BJ (cell line): ENCODE measurements at regions not wholly inside any gene's neighbourhood (a gene's known extent, or its start where the extent isn't known, plus 50 kb on each side); places are given as distances from the start of the nearest gene placed in this dataset.

Experiments used
- CTCF ChIA-PET: fragments of 350-600 bp; formaldehyde crosslinking; extraction: SDS; loops from one replicate; lab custom pipeline; 2021; ENCODE audit warnings: antibody characterized with exemption, inconsistent platforms; lab: Yijun Ruan, JAX
- POLR2A ChIA-PET: fragments of 300-600 bp; sonication (Branson Sonifier 250); formaldehyde crosslinking; extraction: SDS; loops from one replicate; lab custom pipeline; 2021; ENCODE audit warnings: antibody characterized with exemption; lab: Charles Lee
- DNase-seq: peaks from one replicate; pipeline ENCODE4 v3.0.0-alpha.2; 2011; ENCODE audit warnings: low read depth
- H3K27me3 ChIP-seq: 2 replicates; pipeline ENCODE4 v1.6.0; 2011; ENCODE audit warnings: low read length; ENCODE audit not compliant: control insufficient read depth, insufficient read depth
- H3K36me3 ChIP-seq: 2 replicates; pipeline ENCODE4 v1.5.1; 2011; ENCODE audit warnings: low read length; ENCODE audit not compliant: control insufficient read depth, insufficient read depth
- H3K4me3 ChIP-seq: 2 replicates; pipeline ENCODE4 v1.5.1; 2011; ENCODE audit warnings: low read depth, mild to moderate bottlenecking, control low read depth, low read length
- CTCF ChIP-seq: IDR thresholded peaks from 2 replicates; pipeline ENCODE4 v1.5.1; 2011; ENCODE audit warnings: low read depth, mild to moderate bottlenecking, control low read depth, inconsistent platforms, low read length, moderate library complexity; ENCODE audit not compliant: insufficient read depth

- ChIA-PET POLR2A (no interaction called here), CTCF (interaction anchor here (0.7 to 1.2 kb wide), 3 partner anchors 11 to 144 kb away, joined by 3 to 4 read pairs (median 3); no protein-coding TSS in a partner anchor)
- Histone ChIP-seq H3K27me3 (peaks cover 9% of the 10 kb centered on the region), H3K4me3 (no peak overlapping the region), H3K36me3 (no peaks in the 10 kb centered on the region)
- no peak for TF ChIP-seq CTCF
- DNase-seq = no peak
Observed at GRCh38 chr14:22426711-22427110, 162.3 kb downstream of the DAD1 start.

GRCh38 chr14:22423958-22424357 is 165.1 kb downstream of the DAD1 start:
- no peak overlapping the region for H3K4me3 ChIP-seq
- ChIA-PET POLR2A (no interaction called here), CTCF (interaction anchor here (0.8 to 1.2 kb wide), 3 partner anchors 13 to 39 kb away, joined by 3 read pairs; no protein-coding TSS in a partner anchor)

GRCh38 chr14:22422238-22422637 is 166.8 kb downstream of the DAD1 start:
- Histone ChIP-seq H3K27me3 (peaks cover 7% of the 10 kb centered on the region), H3K4me3 (no peak overlapping the region), H3K36me3 (no peaks in the 10 kb centered on the region)
- CTCF ChIA-PET = interaction anchor here (0.9 kb wide), 1 partner anchor 14 kb away, joined by 3 read pairs; no protein-coding TSS in a partner anchor
- TF ChIP-seq CTCF = no peak
- DNase-seq = no peak
- POLR2A ChIA-PET = no interaction called here

More at GRCh38 chr14:22423958-22424357, 165.1 kb downstream of the DAD1 start:
- Histone ChIP-seq H3K36me3 (no peaks in the 10 kb centered on the region), H3K27me3 (peaks cover 7% of the 10 kb centered on the region)
- DNase-seq = no peak
- TF ChIP-seq CTCF = no peak

GRCh38 chr14:22420598-22421186 is 168.3 kb downstream of the DAD1 start:
- CTCF ChIA-PET = interaction anchor here (1.4 kb wide), 1 partner anchor 9 kb away, joined by 3 read pairs; no protein-coding TSS in a partner anchor
- no peaks in the 10 kb centered on the region; the same call in none of the 2 replicates for H3K27me3 ChIP-seq

More at GRCh38 chr14:22420598-22421186, 168.3 kb downstream of the DAD1 start:
- no peak overlapping the region for H3K4me3 ChIP-seq
- no peak for TF ChIP-seq CTCF
- no peak for DNase-seq
- POLR2A ChIA-PET = no interaction called here
- H3K36me3 ChIP-seq = no peaks in the 10 kb centered on the region
